Caco-2 (cell line): ENCODE measurements at regions not wholly inside any gene's neighbourhood (a gene's known extent, or its start where the extent isn't known, plus 50 kb on each side); places are given as distances from the start of the nearest gene placed in this dataset.

Source experiments
- BruUV-seq: library from RNA; stranded (reverse); fragments of 400-500 nt; replicated peaks from 2 replicates; lab custom pipeline; 2021; lab: Mats Ljungman, UMichigan
- CTCF ChIA-PET: fragments of 300-600 bp; sonication (Branson Sonifier 250); formaldehyde crosslinking; loops from one replicate; lab custom pipeline; 2022; ENCODE audit warnings: antibody characterized with exemption; lab: Charles Lee
- POLR2A ChIA-PET: fragments of 300-600 bp; sonication (Branson Sonifier 250); formaldehyde crosslinking; loops from one replicate; lab custom pipeline; 2022; ENCODE audit warnings: antibody characterized with exemption; lab: Charles Lee
- DNase-seq, 2 experiments: peaks; one replicate each; pipeline versions ENCODE4 v3.0.0 to v3.0.0-alpha.2; 2020 to 2022
- H3K27me3 ChIP-seq: replicated peaks from 2 replicates; pipeline ENCODE4 v1.6.0; 2011; ENCODE audit warnings: low read length; ENCODE audit not compliant: control insufficient read depth, insufficient read depth
- H3K36me3 ChIP-seq: 2 replicates; pipeline ENCODE4 v1.5.1; 2011; ENCODE audit warnings: low read length; ENCODE audit not compliant: control insufficient read depth, insufficient read depth
- H3K4me1 ChIP-seq: fragments of 250-450 bp; sonication (Bioruptor Pico); 2 replicates; pipeline ENCODE4 v1.5.1; 2020; ENCODE audit warnings: mild to moderate bottlenecking
- H3K4me3 ChIP-seq: 2 replicates; pipeline ENCODE4 v1.5.1; 2011; ENCODE audit warnings: low read depth, mild to moderate bottlenecking, control low read depth, low read length
- H3K9me3 ChIP-seq: fragments of 250-450 bp; sonication (Bioruptor Pico); 2 replicates; pipeline ENCODE4 v1.5.1; 2020; ENCODE audit warnings: mild to moderate bottlenecking, moderate library complexity
- H3K27ac Mint-ChIP-seq: one replicate; pipeline ENCODE4 v1.8.0; 2022; ENCODE audit warnings: mixed read lengths; ENCODE audit not compliant: unreplicated experiment
- H3K27me3 Mint-ChIP-seq: one replicate; pipeline ENCODE4 v1.8.0; 2022; ENCODE audit warnings: mixed read lengths; ENCODE audit not compliant: insufficient read depth, unreplicated experiment
- H3K36me3 Mint-ChIP-seq: one replicate; pipeline ENCODE4 v1.8.0; 2022; ENCODE audit warnings: mild to moderate bottlenecking, mixed read lengths; ENCODE audit not compliant: insufficient read depth, unreplicated experiment
- H3K4me1 Mint-ChIP-seq: one replicate; pipeline ENCODE4 v1.8.0; 2022; ENCODE audit warnings: low read depth, mixed read lengths; ENCODE audit not compliant: unreplicated experiment
- H3K4me3 Mint-ChIP-seq: one replicate; pipeline ENCODE4 v1.8.0; 2022; ENCODE audit warnings: mild to moderate bottlenecking, moderate library complexity, mixed read lengths; ENCODE audit not compliant: unreplicated experiment
- H3K9me3 Mint-ChIP-seq: one replicate; pipeline ENCODE4 v1.8.0; 2022; ENCODE audit warnings: mixed read lengths; ENCODE audit not compliant: unreplicated experiment
- intact Hi-C: fragments of 100-400 bp; cut with micrococcal nuclease; formaldehyde crosslinking; loops from one replicate; pipeline ENCODE4 v1.10.0; 2022; ENCODE audit not compliant: unreplicated experiment
- TF ChIP-seq, protein P1 (sequence below), 2 experiments: fragments of 200-600 bp in 1 of 2; IDR thresholded peaks; 1 replicate in 1 of 2; 2 replicates in 1 of 2; pipeline versions ENCODE4 v1.5.1 to v1.8.0; 2011 to 2022; ENCODE audit warnings: antibody characterized with exemption in 1 of 2, control low read depth in 1 of 2, inconsistent platforms in 1 of 2, low read depth in 1 of 2, low read length in 1 of 2, mild to moderate bottlenecking in 1 of 2, moderate library complexity in 1 of 2; ENCODE audit not compliant: insufficient read depth in 1 of 2, severe bottlenecking in 1 of 2, unreplicated experiment in 1 of 2

- no peak overlapping the region for H3K4me3 ChIP-seq
Measured at GRCh38 chr4:3820806-3821579, 54.8 kb downstream of the ADRA2C start.

DNA sequence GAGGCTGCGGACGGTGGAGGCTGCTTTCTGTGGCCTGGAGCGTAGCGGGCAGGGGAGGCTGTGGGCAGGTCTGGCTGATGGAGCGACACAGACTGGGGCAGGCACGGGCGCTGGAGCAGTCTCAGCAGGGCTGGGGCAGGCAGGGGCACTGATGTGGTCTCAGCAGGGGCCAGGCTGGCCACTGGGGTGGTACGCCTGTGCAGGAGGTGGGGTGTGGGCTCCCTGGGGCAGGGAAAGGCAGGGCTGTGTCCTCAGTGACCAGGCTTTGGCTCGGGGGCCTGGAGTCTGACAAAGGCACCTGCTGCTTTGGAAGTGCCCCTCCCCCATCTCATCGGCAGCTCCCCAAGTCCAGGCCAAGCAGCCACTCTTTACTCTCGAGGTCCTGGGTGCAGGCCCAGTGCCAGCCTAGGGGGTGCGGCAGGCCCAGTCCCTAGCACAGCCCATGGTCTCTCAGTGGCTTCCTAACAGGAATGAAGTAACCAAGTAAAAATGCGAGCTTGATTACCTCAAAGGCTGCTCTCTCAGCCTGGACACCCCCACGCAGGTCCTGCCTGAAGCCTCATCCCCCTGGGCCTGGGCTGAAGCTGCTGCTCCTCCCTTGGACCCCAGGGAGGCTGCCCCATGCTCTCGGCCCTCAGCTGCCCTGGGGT is 55.5 kb downstream of the ADRA2C start:
- ChIA-PET CTCF (interaction anchor here (0.7 kb wide), 1 partner anchor 59 kb away, joined by 3 read pairs; no protein-coding TSS in a partner anchor), POLR2A (interaction anchor here (0.6 kb wide), 1 partner anchor 54 kb away, joined by 3 read pairs; no protein-coding TSS in a partner anchor)
- intact Hi-C loops, result no loop called here
- Mint-ChIP-seq H3K4me3 (no peak overlapping the region), H3K9me3 (no peaks in the 10 kb centered on the region), H3K27ac (no peak overlapping the region), H3K4me1 (peaks cover 20% of the 10 kb centered on the region), H3K27me3 (no peaks in the 10 kb centered on the region), H3K36me3 (no peaks in the 10 kb centered on the region)
- H3K36me3 ChIP-seq, result no peaks in the 10 kb centered on the region
- no TSS peak for BruUV-seq
- no peaks in the 10 kb centered on the region for H3K27me3 ChIP-seq
- no peaks in the 10 kb centered on the region for H3K9me3 ChIP-seq
- TF ChIP-seq, protein P1, sequence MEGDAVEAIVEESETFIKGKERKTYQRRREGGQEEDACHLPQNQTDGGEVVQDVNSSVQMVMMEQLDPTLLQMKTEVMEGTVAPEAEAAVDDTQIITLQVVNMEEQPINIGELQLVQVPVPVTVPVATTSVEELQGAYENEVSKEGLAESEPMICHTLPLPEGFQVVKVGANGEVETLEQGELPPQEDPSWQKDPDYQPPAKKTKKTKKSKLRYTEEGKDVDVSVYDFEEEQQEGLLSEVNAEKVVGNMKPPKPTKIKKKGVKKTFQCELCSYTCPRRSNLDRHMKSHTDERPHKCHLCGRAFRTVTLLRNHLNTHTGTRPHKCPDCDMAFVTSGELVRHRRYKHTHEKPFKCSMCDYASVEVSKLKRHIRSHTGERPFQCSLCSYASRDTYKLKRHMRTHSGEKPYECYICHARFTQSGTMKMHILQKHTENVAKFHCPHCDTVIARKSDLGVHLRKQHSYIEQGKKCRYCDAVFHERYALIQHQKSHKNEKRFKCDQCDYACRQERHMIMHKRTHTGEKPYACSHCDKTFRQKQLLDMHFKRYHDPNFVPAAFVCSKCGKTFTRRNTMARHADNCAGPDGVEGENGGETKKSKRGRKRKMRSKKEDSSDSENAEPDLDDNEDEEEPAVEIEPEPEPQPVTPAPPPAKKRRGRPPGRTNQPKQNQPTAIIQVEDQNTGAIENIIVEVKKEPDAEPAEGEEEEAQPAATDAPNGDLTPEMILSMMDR (IDR thresholded peaks at IDR 0.05; ENCODE audit: insufficient read depth in 1 of 2, low read depth in 1 of 2, low read length in 1 of 2, severe bottlenecking in 1 of 2, unreplicated experiment in 1 of 2), result no peak
- no peak overlapping the region for H3K4me3 ChIP-seq
- H3K4me1 ChIP-seq, result peaks cover 25% of the 10 kb centered on the region
- DNase-seq, result no peak

More at GRCh38 chr4:3820806-3821579, 54.8 kb downstream of the ADRA2C start:
- CTCF ChIA-PET, result interaction anchor here (0.6 to 0.7 kb wide), 2 partner anchors 22 to 60 kb away, joined by 3 read pairs; no protein-coding TSS in a partner anchor
- Histone ChIP-seq H3K27me3 (no peaks in the 10 kb centered on the region), H3K4me1 (peaks cover 25% of the 10 kb centered on the region), H3K36me3 (no peaks in the 10 kb centered on the region), H3K9me3 (no peaks in the 10 kb centered on the region)
- TF ChIP-seq, protein P1 (IDR thresholded peaks at IDR 0.05; ENCODE audit: insufficient read depth in 1 of 2, low read depth in 1 of 2, low read length in 1 of 2, severe bottlenecking in 1 of 2, unreplicated experiment in 1 of 2), result no peak
- Mint-ChIP-seq H3K9me3 (no peaks in the 10 kb centered on the region), H3K36me3 (no peaks in the 10 kb centered on the region), H3K27me3 (no peaks in the 10 kb centered on the region), H3K4me3 (no peak overlapping the region), H3K27ac (no peak overlapping the region), H3K4me1 (peaks cover 20% of the 10 kb centered on the region)
- DNase-seq, result no peak
- POLR2A ChIA-PET, result no interaction called here
- intact Hi-C loops, result no loop called here
- BruUV-seq, result no TSS peak

DNA sequence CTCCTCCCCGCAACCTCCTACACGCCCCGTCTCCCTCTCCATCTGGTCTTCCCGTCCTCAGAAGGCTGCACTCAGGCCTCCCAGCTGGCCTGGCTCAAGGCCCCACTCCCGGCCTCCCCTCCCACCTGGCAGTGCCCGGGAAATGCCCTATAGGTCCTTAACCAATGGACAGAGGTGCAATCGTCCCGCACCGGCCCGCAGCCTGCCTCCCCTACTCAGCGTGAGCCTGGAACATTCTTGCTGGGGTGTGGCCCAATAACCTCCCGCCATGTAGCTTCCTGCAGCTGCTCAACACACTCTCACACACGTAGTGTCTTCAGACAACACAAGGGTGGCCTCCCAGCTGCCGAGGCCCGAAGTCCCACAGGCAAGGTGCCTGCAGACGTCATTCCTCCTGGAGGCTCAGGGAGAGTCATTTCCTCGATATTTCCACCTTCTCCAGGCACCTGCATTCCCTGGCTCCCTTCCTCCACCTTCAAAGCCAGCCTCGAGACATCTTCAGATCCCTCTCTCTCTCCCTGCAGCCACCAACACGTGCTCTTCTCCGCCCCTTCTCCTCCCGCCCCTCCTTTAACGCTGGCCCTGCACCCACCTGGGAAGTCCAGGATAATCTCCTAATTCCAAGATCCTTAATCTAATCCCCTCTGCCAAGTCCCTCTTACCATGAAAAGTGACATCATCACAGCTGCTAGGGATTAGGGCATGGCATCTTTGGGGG is 56.2 kb downstream of the ADRA2C start:
- intact Hi-C loops, result no loop called here
- TF ChIP-seq, protein P1 (IDR thresholded peaks at IDR 0.05; ENCODE audit: insufficient read depth in 1 of 2, low read depth in 1 of 2, low read length in 1 of 2, severe bottlenecking in 1 of 2, unreplicated experiment in 1 of 2), result no peak
- H3K27me3 ChIP-seq, result no peaks in the 10 kb centered on the region
- peak in 1 of 2 experiments; percentile 56 for DNase-seq
- ChIA-PET POLR2A (interaction anchor here (0.6 kb wide), 1 partner anchor 55 kb away, joined by 3 read pairs; no protein-coding TSS in a partner anchor), CTCF (no interaction called here)
- H3K4me1 Mint-ChIP-seq, result peaks cover 20% of the 10 kb centered on the region
- no peak overlapping the region for H3K4me3 Mint-ChIP-seq
- no peak overlapping the region for H3K27ac Mint-ChIP-seq
- no peaks in the 10 kb centered on the region for H3K36me3 ChIP-seq
- no TSS peak for BruUV-seq
- H3K27me3 Mint-ChIP-seq, result no peaks in the 10 kb centered on the region
- H3K4me1 ChIP-seq, result peaks cover 25% of the 10 kb centered on the region
- no peaks in the 10 kb centered on the region for H3K36me3 Mint-ChIP-seq
- no peaks in the 10 kb centered on the region for H3K9me3 Mint-ChIP-seq
- H3K9me3 ChIP-seq, result no peaks in the 10 kb centered on the region
- H3K4me3 ChIP-seq, result no peak overlapping the region
